Upper lobe of right lung (tissue), 1 donor: ENCODE measurements at regions not wholly inside any gene's neighbourhood (a gene's known extent, or its start where the extent isn't known, plus 50 kb on each side); places are given as distances from the start of the nearest gene placed in this dataset.

Experiments
- ATAC-seq: fragments of 200-7000 bp; cut with Tn5 transposase; one replicate; pipeline ENCODE4 v1.9.1; 2020; ENCODE audit warnings: mild to moderate bottlenecking, moderate library complexity
- DNase-seq: peaks from one replicate; pipeline ENCODE4 v3.0.0-alpha.2; 2020
- H3K27ac ChIP-seq: fragments of 200-600 bp; one replicate; pipeline ENCODE4 v1.8.0; 2022
- H3K27me3 ChIP-seq: fragments of 200-600 bp; one replicate; pipeline ENCODE4 v1.8.0; 2022; ENCODE audit warnings: mild to moderate bottlenecking
- H3K36me3 ChIP-seq: fragments of 200-600 bp; one replicate; pipeline ENCODE4 v1.8.0; 2022
- H3K4me1 ChIP-seq: fragments of 200-600 bp; one replicate; pipeline ENCODE4 v1.8.0; 2022
- H3K4me3 ChIP-seq: fragments of 200-600 bp; one replicate; pipeline ENCODE4 v1.8.0; 2022; ENCODE audit warnings: mild to moderate bottlenecking
- H3K9me3 ChIP-seq: fragments of 200-600 bp; one replicate; pipeline ENCODE4 v1.8.0; 2022
- CTCF ChIP-seq: fragments of 200-600 bp; IDR thresholded peaks from one replicate; pipeline ENCODE4 v1.8.0; 2022; ENCODE audit warnings: antibody characterized with exemption
- intact Hi-C: fragments of 100-400 bp; cut with DNase I; formaldehyde crosslinking; loops from one replicate; pipeline ENCODE4 v1.11.0; 2022
- donor health status: DM: no; HTN: yes; CAD: no; lungs with severe emphysema.

DNA sequence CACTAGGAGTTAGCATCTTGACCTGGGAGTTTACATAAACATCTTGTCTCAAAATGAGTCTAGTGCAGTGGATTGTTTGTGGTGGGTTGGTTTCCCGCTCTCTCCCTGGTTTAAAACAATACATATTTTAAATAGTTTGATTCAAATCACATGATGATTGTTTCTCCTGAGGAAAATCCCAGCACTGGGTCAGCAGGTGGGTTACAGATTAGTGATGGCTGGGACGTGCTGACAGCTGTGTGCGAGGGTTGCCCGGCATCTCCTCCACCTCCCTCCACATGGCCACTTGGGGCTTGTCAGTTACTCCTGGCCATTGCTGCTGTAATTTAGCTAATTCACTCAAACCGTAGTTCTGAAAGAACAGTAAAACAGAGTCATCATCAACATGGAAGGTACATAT, 306.4 kb upstream of the CITED2 start:
- no peaks in the 10 kb centered on the region for H3K27me3 ChIP-seq
- ATAC-seq (no peak), DNase-seq (no peak)
- no peaks in the 10 kb centered on the region for H3K9me3 ChIP-seq
- H3K36me3 ChIP-seq: no peaks in the 10 kb centered on the region
- H3K27ac ChIP-seq: no peak overlapping the region
- no peak overlapping the region for H3K4me3 ChIP-seq
- no peak for TF ChIP-seq CTCF
- H3K4me1 ChIP-seq: peaks cover 5% of the 10 kb centered on the region
- intact Hi-C loops: no loop called here

DNA sequence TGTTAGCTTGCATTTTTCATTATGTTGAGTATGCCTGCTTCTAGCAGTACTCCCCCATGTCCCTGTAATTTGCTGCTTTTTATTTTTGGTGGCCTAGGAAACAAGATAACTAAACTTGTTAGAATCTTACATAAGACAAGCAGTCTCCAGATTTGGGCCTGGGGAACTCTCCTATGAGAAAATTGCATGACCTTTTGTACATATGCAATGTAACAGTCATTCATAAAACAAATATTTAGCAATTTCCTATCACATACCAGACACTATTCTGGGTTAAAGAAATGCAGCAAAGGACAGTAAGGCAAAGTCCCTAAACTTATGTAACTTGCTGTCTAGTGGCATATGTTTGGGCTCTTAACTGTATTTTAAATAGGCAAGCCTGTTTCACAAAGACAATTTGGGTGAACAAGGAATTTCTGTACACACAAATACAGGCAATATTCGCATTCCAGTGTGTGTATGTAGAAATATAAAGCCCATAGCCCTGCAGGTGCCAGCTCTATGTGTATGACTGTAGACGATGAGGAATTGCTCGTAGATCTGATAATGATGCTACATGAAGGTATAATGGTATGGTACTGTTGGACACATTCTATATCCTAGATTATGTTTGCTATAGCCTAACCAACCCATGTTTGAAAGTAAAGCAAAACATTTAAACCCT, 305.2 kb upstream of the CITED2 start:
- peak overlapping the region; percentile 33 for H3K27ac ChIP-seq
- ATAC-seq: peak; percentile 79

GRCh38 chr6:139676718-139677117, 302.3 kb upstream of the CITED2 start:
- Histone ChIP-seq H3K27me3 (no peaks in the 10 kb centered on the region), H3K4me1 (peaks cover 5% of the 10 kb centered on the region), H3K27ac (no peak overlapping the region), H3K9me3 (no peaks in the 10 kb centered on the region), H3K4me3 (no peak overlapping the region), H3K36me3 (no peaks in the 10 kb centered on the region)
- no peak for TF ChIP-seq CTCF
- ATAC-seq (no peak), DNase-seq (no peak)
- intact Hi-C loops: no loop called here

More for the DNA sequence above, 305.2 kb upstream of the CITED2 start:
- Histone ChIP-seq H3K9me3 (no peaks in the 10 kb centered on the region), H3K27me3 (no peaks in the 10 kb centered on the region), H3K36me3 (no peaks in the 10 kb centered on the region), H3K4me1 (peaks cover 5% of the 10 kb centered on the region), H3K4me3 (no peak overlapping the region)
- DNase-seq: no peak
- intact Hi-C loops: no loop called here
- no peak for TF ChIP-seq CTCF

GRCh38 chr6:139666284-139666683, 291.8 kb upstream of the CITED2 start:
- DNase-seq (no peak), ATAC-seq (no peak)
- H3K27ac ChIP-seq: no peak overlapping the region
- H3K36me3 ChIP-seq: no peaks in the 10 kb centered on the region
- intact Hi-C loops: no loop called here
- H3K4me3 ChIP-seq: no peak overlapping the region
- TF ChIP-seq CTCF: no peak
- H3K27me3 ChIP-seq: no peaks in the 10 kb centered on the region
- H3K4me1 ChIP-seq: no peaks in the 10 kb centered on the region
- no peaks in the 10 kb centered on the region for H3K9me3 ChIP-seq

DNA sequence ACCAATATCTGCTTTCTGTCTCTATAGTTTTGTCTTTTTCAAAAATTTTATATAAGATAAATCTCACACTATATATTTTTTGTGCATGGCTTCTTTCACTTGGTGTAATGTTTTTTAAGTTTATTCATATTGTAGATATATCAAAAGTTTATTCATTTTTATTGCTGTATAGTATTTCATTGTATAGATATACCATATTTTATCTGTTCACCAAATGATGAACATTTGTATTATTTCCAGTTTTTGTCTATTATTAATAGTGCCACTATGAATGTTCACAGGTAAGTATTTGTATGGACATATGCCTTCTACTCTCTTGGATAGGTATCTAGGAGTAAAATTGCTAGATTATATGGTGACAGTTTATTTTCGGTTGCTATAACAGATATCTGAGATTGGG, 289.5 kb upstream of the CITED2 start:
- Histone ChIP-seq H3K4me1 (no peaks in the 10 kb centered on the region), H3K4me3 (no peak overlapping the region), H3K27ac (no peak overlapping the region), H3K9me3 (no peaks in the 10 kb centered on the region), H3K27me3 (no peaks in the 10 kb centered on the region), H3K36me3 (no peaks in the 10 kb centered on the region)
- no peak for TF ChIP-seq CTCF
- ATAC-seq: no peak
- intact Hi-C loops: no loop called here
- DNase-seq: no peak

DNA sequence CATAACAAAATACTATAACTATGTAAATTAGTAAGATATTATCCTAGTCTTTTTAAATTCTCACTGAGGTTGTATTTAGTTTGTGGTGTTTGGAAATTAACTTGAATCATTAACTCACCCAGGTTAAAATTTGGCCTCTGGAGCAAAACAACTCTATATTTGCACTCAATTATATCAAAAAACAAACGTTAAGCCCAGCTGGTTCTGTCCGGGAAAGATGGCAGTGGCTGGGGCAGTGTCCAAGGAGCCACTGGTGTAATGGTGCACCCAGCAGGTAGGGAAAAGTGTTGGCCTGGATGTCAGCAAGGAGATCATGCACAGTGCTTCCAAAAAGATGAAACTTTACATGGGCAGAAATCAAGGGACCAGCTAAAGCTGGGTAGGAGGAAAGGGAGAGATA, 285.3 kb upstream of the CITED2 start:
- Histone ChIP-seq H3K36me3 (no peaks in the 10 kb centered on the region), H3K9me3 (no peaks in the 10 kb centered on the region), H3K27me3 (no peaks in the 10 kb centered on the region), H3K27ac (no peak overlapping the region), H3K4me3 (no peak overlapping the region), H3K4me1 (no peaks in the 10 kb centered on the region)
- DNase-seq: no peak
- TF ChIP-seq CTCF: no peak
- intact Hi-C loops: no loop called here
- no peak for ATAC-seq
